Thoracic aorta (tissue), 2 donors: ENCODE measurements at regions not wholly inside any gene's neighbourhood (a gene's known extent, or its start where the extent isn't known, plus 50 kb on each side); places are given as distances from the start of the nearest gene placed in this dataset.
A peak's percentile ranks its signal among the peaks of the same experiment; 100 is the strongest.

ENCODE experiments used
- ATAC-seq: fragments of 150-250 bp; one replicate; pipeline ENCODE4 v1.8.0; 2017; ENCODE audit warnings: low read depth; ENCODE audit not compliant: insufficient number of reproducible peaks, low FRiP score
- DNase-seq: peaks from one replicate; pipeline ENCODE4 v3.0.0-alpha.2; 2020; ENCODE audit warnings: low spot score
- H3K27ac ChIP-seq, 2 donors: fragments of 200-600 bp; sonication (generic); 1 replicate in 1 of 2; 2 replicates in 1 of 2; pipeline ENCODE4 v1.5.1; 2016; ENCODE audit warnings: mild to moderate bottlenecking in 2 of 2, moderate library complexity in 2 of 2
- H3K27me3 ChIP-seq: fragments of 200-600 bp; sonication (generic); replicated peaks from 2 replicates; pipeline ENCODE4 v1.6.0; 2016; ENCODE audit warnings: mild to moderate bottlenecking; ENCODE audit not compliant: insufficient read depth
- H3K36me3 ChIP-seq: fragments of 200-600 bp; sonication (generic); one replicate; pipeline ENCODE4 v1.5.1; 2016
- H3K4me1 ChIP-seq, 2 donors: fragments of 200-600 bp; sonication (generic); 1 replicate in 1 of 2; 2 replicates in 1 of 2; pipeline versions ENCODE4 v1.5.1 to v1.6.0; 2016; ENCODE audit warnings: low read depth in 2 of 2, mild to moderate bottlenecking in 1 of 2; ENCODE audit not compliant: control insufficient read depth in 1 of 2
- H3K4me3 ChIP-seq: fragments of 200-600 bp; sonication (generic); 2 replicates; pipeline ENCODE4 v1.5.1; 2016; ENCODE audit warnings: mild to moderate bottlenecking
- H3K9me3 ChIP-seq: fragments of 200-600 bp; sonication (generic); 2 replicates; pipeline ENCODE4 v1.5.1; 2016
- CTCF ChIP-seq: fragments of 200-600 bp; sonication (generic); IDR thresholded peaks from one replicate; pipeline ENCODE4 v1.5.1; 2019; ENCODE audit warnings: antibody characterized with exemption

GRCh38 chr3:190234621-190235020 lies 87.6 kb downstream of the CLDN1 start:
- no peak for TF ChIP-seq CTCF
- H3K36me3 ChIP-seq, result no peaks in the 10 kb centered on the region
- no peaks in the 10 kb centered on the region for H3K4me1 ChIP-seq
- H3K4me3 ChIP-seq, result no peak overlapping the region
- H3K9me3 ChIP-seq, result no peaks in the 10 kb centered on the region
- DNase-seq (no peak), ATAC-seq (no peak)
- H3K27ac ChIP-seq, result no peak overlapping the region
- no peaks in the 10 kb centered on the region for H3K27me3 ChIP-seq

- H3K27ac ChIP-seq, result no peak overlapping the region
- H3K36me3 ChIP-seq, result no peaks in the 10 kb centered on the region
- H3K4me1 ChIP-seq, result no peaks in the 10 kb centered on the region
- H3K4me3 ChIP-seq, result no peak overlapping the region
- H3K27me3 ChIP-seq, result no peaks in the 10 kb centered on the region
- ATAC-seq, result no peak
- TF ChIP-seq CTCF, result no peak
- DNase-seq, result no peak
- no peaks in the 10 kb centered on the region for H3K9me3 ChIP-seq
Observed at GRCh38 chr3:190229632-190230424, 92.4 kb downstream of the CLDN1 start.

- no peak for TF ChIP-seq CTCF
- no peaks in the 10 kb centered on the region for H3K27me3 ChIP-seq
- H3K9me3 ChIP-seq, result no peaks in the 10 kb centered on the region
- no peak overlapping the region for H3K27ac ChIP-seq
- DNase-seq (no peak), ATAC-seq (no peak)
- H3K36me3 ChIP-seq, result no peaks in the 10 kb centered on the region
- H3K4me1 ChIP-seq, result no peaks in the 10 kb centered on the region
- H3K4me3 ChIP-seq, result no peak overlapping the region
Observed at GRCh38 chr3:190227064-190227463, 95.2 kb downstream of the CLDN1 start.

GRCh38 chr3:190224863-190225692 lies 97.2 kb downstream of the CLDN1 start:
- no peaks in the 10 kb centered on the region for H3K36me3 ChIP-seq
- ATAC-seq, result peak; percentile 46
- H3K9me3 ChIP-seq, result no peaks in the 10 kb centered on the region
- no peak for DNase-seq
- no peaks in the 10 kb centered on the region for H3K4me1 ChIP-seq
- H3K4me3 ChIP-seq, result no peak overlapping the region
- peak; percentile 22 for TF ChIP-seq CTCF
- no peaks in the 10 kb centered on the region for H3K27me3 ChIP-seq
- H3K27ac ChIP-seq, result no peak overlapping the region

GRCh38 chr3:190224456-190224855 lies 97.8 kb downstream of the CLDN1 start:
- no peak for TF ChIP-seq CTCF
- no peak for ATAC-seq
- no peak overlapping the region for H3K4me3 ChIP-seq
- H3K36me3 ChIP-seq, result no peaks in the 10 kb centered on the region
- H3K27me3 ChIP-seq, result no peaks in the 10 kb centered on the region
- H3K9me3 ChIP-seq, result no peaks in the 10 kb centered on the region
- DNase-seq, result no peak
- no peaks in the 10 kb centered on the region for H3K4me1 ChIP-seq
- no peak overlapping the region for H3K27ac ChIP-seq
